ENCODE measurements at regions not wholly inside any gene's neighbourhood (a gene's known extent, or its start where the extent isn't known, plus 50 kb on each side); places are given as distances from the start of the nearest gene placed in this dataset.

- Histone ChIP-seq H3K4me3 (ENCODE audit: insufficient read depth, low read depth, low read length) (no peak overlapping the region), H3K79me2 (ENCODE audit: insufficient read depth, low read length) (no peaks in the 10 kb centered on the region), H3K4me1 (ENCODE audit: insufficient read depth, low read length) (no peaks in the 10 kb centered on the region), H3K27me3 (ENCODE audit: insufficient read depth, low read length) (no peaks in the 10 kb centered on the region), H3K4me2 (ENCODE audit: low read length) (peak overlapping the region; percentile 10), H2AFZ (ENCODE audit: low read depth, low read length) (no peak overlapping the region), H3K9ac (ENCODE audit: low read length) (no peak overlapping the region), H4K20me1 (ENCODE audit: insufficient read depth, low read length) (no peaks in the 10 kb centered on the region), H3K27ac (ENCODE audit: low read depth, low read length) (no peak overlapping the region), H3K9me3 (ENCODE audit: insufficient read depth, low read depth, low read length) (no peaks in the 10 kb centered on the region), H3K36me3 (ENCODE audit: insufficient read depth, low read length) (no peaks in the 10 kb centered on the region)
- no peaks in the 10 kb centered on the region for H3K9me3 Mint-ChIP-seq (ENCODE audit: unreplicated experiment)
- no peaks in the 10 kb centered on the region for H3K36me3 Mint-ChIP-seq (ENCODE audit: low read depth, unreplicated experiment)
- no peak for DNase-seq (ENCODE audit: low read depth)
- no peak overlapping the region for H3K4me3 Mint-ChIP-seq (ENCODE audit: unreplicated experiment)
- no peak for TF ChIP-seq CTCF (IDR thresholded peaks at IDR 0.05; ENCODE audit: insufficient read depth, low read depth, low read length)
- TF ChIP-seq EZH2 (IDR thresholded peaks at IDR 0.05; ENCODE audit: insufficient read depth, low read length) = no peak
- no peak overlapping the region for H3K27ac Mint-ChIP-seq (ENCODE audit: unreplicated experiment)
- H3K27me3 Mint-ChIP-seq (ENCODE audit: low read depth, unreplicated experiment) = no peaks in the 10 kb centered on the region
- no peaks in the 10 kb centered on the region for H3K4me1 Mint-ChIP-seq (ENCODE audit: low read depth, unreplicated experiment)
- no peak for FAIRE-seq
Observed at GRCh38 chr7:81098213-81098612, 179.4 kb upstream of the SEMA3C start.

GRCh38 chr7:81094952-81095351 is 176.1 kb upstream of the SEMA3C start:
- DNase-seq (ENCODE audit: low read depth) (no peak), FAIRE-seq (no peak)
- Mint-ChIP-seq H3K9me3 (ENCODE audit: unreplicated experiment) (no peaks in the 10 kb centered on the region), H3K27me3 (ENCODE audit: low read depth, unreplicated experiment) (no peaks in the 10 kb centered on the region), H3K36me3 (ENCODE audit: low read depth, unreplicated experiment) (no peaks in the 10 kb centered on the region), H3K27ac (ENCODE audit: unreplicated experiment) (no peak overlapping the region), H3K4me3 (ENCODE audit: unreplicated experiment) (no peak overlapping the region), H3K4me1 (ENCODE audit: low read depth, unreplicated experiment) (no peaks in the 10 kb centered on the region)
- H3K27me3 ChIP-seq (ENCODE audit: insufficient read depth, low read length) = no peaks in the 10 kb centered on the region
- H3K36me3 ChIP-seq (ENCODE audit: insufficient read depth, low read length) = no peaks in the 10 kb centered on the region
- no peaks in the 10 kb centered on the region for H3K4me1 ChIP-seq (ENCODE audit: insufficient read depth, low read length)
- no peaks in the 10 kb centered on the region for H3K79me2 ChIP-seq (ENCODE audit: insufficient read depth, low read length)
- TF ChIP-seq CTCF (IDR thresholded peaks at IDR 0.05; ENCODE audit: insufficient read depth, low read depth, low read length) = no peak
- TF ChIP-seq EZH2 (IDR thresholded peaks at IDR 0.05; ENCODE audit: insufficient read depth, low read length) = no peak
- H3K27ac ChIP-seq (ENCODE audit: low read depth, low read length) = no peak overlapping the region
- no peak overlapping the region for H3K9ac ChIP-seq (ENCODE audit: low read length)
- H4K20me1 ChIP-seq (ENCODE audit: insufficient read depth, low read length) = no peaks in the 10 kb centered on the region
- H2AFZ ChIP-seq (ENCODE audit: low read depth, low read length) = no peak overlapping the region
- no peaks in the 10 kb centered on the region for H3K9me3 ChIP-seq (ENCODE audit: insufficient read depth, low read depth, low read length)
- no peak overlapping the region for H3K4me2 ChIP-seq (ENCODE audit: low read length)
- H3K4me3 ChIP-seq (ENCODE audit: insufficient read depth, low read depth, low read length) = no peak overlapping the region

- Histone ChIP-seq H3K4me1 (ENCODE audit: insufficient read depth, low read length) (no peaks in the 10 kb centered on the region), H3K9me3 (ENCODE audit: insufficient read depth, low read depth, low read length) (no peaks in the 10 kb centered on the region), H3K9ac (ENCODE audit: low read length) (no peak overlapping the region), H3K27ac (ENCODE audit: low read depth, low read length) (no peak overlapping the region), H4K20me1 (ENCODE audit: insufficient read depth, low read length) (no peaks in the 10 kb centered on the region), H3K27me3 (ENCODE audit: insufficient read depth, low read length) (no peaks in the 10 kb centered on the region), H2AFZ (ENCODE audit: low read depth, low read length) (no peak overlapping the region), H3K36me3 (ENCODE audit: insufficient read depth, low read length) (no peaks in the 10 kb centered on the region), H3K4me3 (ENCODE audit: insufficient read depth, low read depth, low read length) (no peak overlapping the region), H3K4me2 (ENCODE audit: low read length) (no peak overlapping the region), H3K79me2 (ENCODE audit: insufficient read depth, low read length) (no peaks in the 10 kb centered on the region)
- H3K36me3 Mint-ChIP-seq (ENCODE audit: low read depth, unreplicated experiment) = peaks cover 4% of the 10 kb centered on the region
- no peak overlapping the region for H3K27ac Mint-ChIP-seq (ENCODE audit: unreplicated experiment)
- no peak for TF ChIP-seq CTCF (IDR thresholded peaks at IDR 0.05; ENCODE audit: insufficient read depth, low read depth, low read length)
- TF ChIP-seq EZH2 (IDR thresholded peaks at IDR 0.05; ENCODE audit: insufficient read depth, low read length) = no peak
- peaks cover 11% of the 10 kb centered on the region for H3K9me3 Mint-ChIP-seq (ENCODE audit: unreplicated experiment)
- peaks cover 4% of the 10 kb centered on the region for H3K4me1 Mint-ChIP-seq (ENCODE audit: low read depth, unreplicated experiment)
- no peaks in the 10 kb centered on the region for H3K27me3 Mint-ChIP-seq (ENCODE audit: low read depth, unreplicated experiment)
- no peak overlapping the region for H3K4me3 Mint-ChIP-seq (ENCODE audit: unreplicated experiment)
- DNase-seq (ENCODE audit: low read depth) (no peak), FAIRE-seq (no peak)
Observed at GRCh38 chr7:81081616-81082015, 162.8 kb upstream of the SEMA3C start.

Measured in astrocyte (in vitro differentiated cells and primary cell).